Suprapubic skin (tissue), 4 donors: ENCODE measurements at regions not wholly inside any gene's neighbourhood (a gene's known extent, or its start where the extent isn't known, plus 50 kb on each side); places are given as distances from the start of the nearest gene placed in this dataset.

Source experiments
- DNase-seq, 2 donors: peaks; one replicate each; pipeline ENCODE4 v3.0.0-alpha.2; 2019; ENCODE audit warnings: low spot score in 2 of 2
- H3K27ac ChIP-seq: fragments of 200-600 bp; sonication (generic); one replicate; pipeline ENCODE4 v1.5.1; 2019
- H3K27me3 ChIP-seq: fragments of 200-600 bp; sonication (generic); one replicate; pipeline ENCODE4 v1.5.1; 2019
- H3K36me3 ChIP-seq: fragments of 200-600 bp; sonication (generic); one replicate; pipeline ENCODE4 v1.5.1; 2019
- H3K4me1 ChIP-seq: fragments of 200-600 bp; sonication (generic); one replicate; pipeline ENCODE4 v1.5.1; 2019
- H3K4me3 ChIP-seq: fragments of 200-600 bp; sonication (generic); one replicate; pipeline ENCODE4 v1.5.1; 2019; ENCODE audit warnings: mild to moderate bottlenecking
- H3K9me3 ChIP-seq: fragments of 200-600 bp; sonication (generic); one replicate; pipeline ENCODE4 v1.5.1; 2019
- CTCF ChIP-seq, 2 donors: fragments of 200-600 bp in 1 of 2; fragments of 450-650 bp in 1 of 2; sonication (generic) in 1 of 2; IDR thresholded peaks; one replicate each; pipeline ENCODE4 v1.5.1; 2016 to 2019; ENCODE audit warnings: antibody characterized with exemption in 2 of 2, mild to moderate bottlenecking in 1 of 2, moderate library complexity in 1 of 2
- EP300 ChIP-seq: sonication (generic); formaldehyde crosslinking; IDR thresholded peaks from one replicate; pipeline ENCODE4 v1.6.1; 2017; ENCODE audit warnings: antibody characterized with exemption
- POLR2A ChIP-seq, 2 donors: fragments of 450-650 bp; IDR thresholded peaks; one replicate each; pipeline ENCODE4 v1.6.1; 2017; ENCODE audit warnings: antibody characterized with exemption in 2 of 2, mild to moderate bottlenecking in 2 of 2, moderate library complexity in 2 of 2
- POLR2AphosphoS5 ChIP-seq, 3 donors: sonication (generic); formaldehyde crosslinking; IDR thresholded peaks; one replicate each; pipeline ENCODE4 v1.6.1; 2017; ENCODE audit warnings: antibody characterized with exemption in 3 of 3
- WGBS: methylation state at CpG from one replicate; pipeline ENCODE4 v1.1.5; 2018; 5-methylcytosine and 5-hydroxymethylcytosine counted together

GRCh38 chr13:67353941-67354340 lies 123.8 kb upstream of the PCDH9 start:
- 41% methylated on average over 2 of the region's 2 CpGs for WGBS
- DNase-seq = no peak
- Histone ChIP-seq H3K9me3 (no peaks in the 10 kb centered on the region), H3K4me1 (no peaks in the 10 kb centered on the region), H3K4me3 (no peak overlapping the region), H3K27me3 (no peaks in the 10 kb centered on the region), H3K36me3 (no peaks in the 10 kb centered on the region), H3K27ac (no peak overlapping the region)
- TF ChIP-seq EP300 = no peak

GRCh38 chr13:67353031-67353430 lies 122.9 kb upstream of the PCDH9 start:
- Histone ChIP-seq H3K4me1 (no peaks in the 10 kb centered on the region), H3K27me3 (no peaks in the 10 kb centered on the region), H3K4me3 (no peak overlapping the region), H3K9me3 (no peaks in the 10 kb centered on the region), H3K27ac (no peak overlapping the region), H3K36me3 (no peaks in the 10 kb centered on the region)
- DNase-seq = no peak
- no peak for TF ChIP-seq POLR2AphosphoS5 (IDR thresholded peaks at IDR 0.05)
- TF ChIP-seq CTCF (IDR thresholded peaks at IDR 0.05) = no peak
- TF ChIP-seq EP300 = no peak
- WGBS = 48% methylated on average over 1 of the region's 1 CpG

- no peaks in the 10 kb centered on the region for H3K9me3 ChIP-seq
- no peaks in the 10 kb centered on the region for H3K27me3 ChIP-seq
- no peaks in the 10 kb centered on the region for H3K4me1 ChIP-seq
- TF ChIP-seq POLR2AphosphoS5 (IDR thresholded peaks at IDR 0.05) = no peak
- no peak for TF ChIP-seq POLR2A (IDR thresholded peaks at IDR 0.05)
- no peak for TF ChIP-seq EP300
- no peak for TF ChIP-seq CTCF (IDR thresholded peaks at IDR 0.05)
- 92% methylated on average over 1 of the region's 1 CpG for WGBS
- no peak for DNase-seq
- H3K27ac ChIP-seq = no peak overlapping the region
- H3K36me3 ChIP-seq = no peaks in the 10 kb centered on the region
- no peak overlapping the region for H3K4me3 ChIP-seq
Observed at GRCh38 chr13:67351909-67352308, 121.8 kb upstream of the PCDH9 start.

- Histone ChIP-seq H3K4me3 (no peak overlapping the region), H3K36me3 (no peaks in the 10 kb centered on the region), H3K27ac (no peak overlapping the region), H3K27me3 (no peaks in the 10 kb centered on the region), H3K9me3 (no peaks in the 10 kb centered on the region), H3K4me1 (no peaks in the 10 kb centered on the region)
- 93% methylated on average over 1 of the region's 1 CpG for WGBS
- no peak for TF ChIP-seq CTCF (IDR thresholded peaks at IDR 0.05)
- no peak for TF ChIP-seq EP300
- no peak for TF ChIP-seq POLR2A (IDR thresholded peaks at IDR 0.05)
- no peak for TF ChIP-seq POLR2AphosphoS5 (IDR thresholded peaks at IDR 0.05)
- DNase-seq = no peak
Observed at GRCh38 chr13:67351114-67351513, 121.0 kb upstream of the PCDH9 start.

GRCh38 chr13:67343777-67344176 lies 113.6 kb upstream of the PCDH9 start:
- no peaks in the 10 kb centered on the region for H3K36me3 ChIP-seq
- no peaks in the 10 kb centered on the region for H3K4me1 ChIP-seq
- 78% methylated on average over 1 of the region's 1 CpG for WGBS
- TF ChIP-seq POLR2AphosphoS5 (IDR thresholded peaks at IDR 0.05) = no peak
- TF ChIP-seq POLR2A (IDR thresholded peaks at IDR 0.05) = no peak
- TF ChIP-seq EP300 = no peak
- TF ChIP-seq CTCF (IDR thresholded peaks at IDR 0.05) = no peak
- no peaks in the 10 kb centered on the region for H3K27me3 ChIP-seq
- H3K27ac ChIP-seq = no peak overlapping the region
- H3K4me3 ChIP-seq = no peak overlapping the region
- DNase-seq = no peak
- no peaks in the 10 kb centered on the region for H3K9me3 ChIP-seq

- H3K9me3 ChIP-seq = no peaks in the 10 kb centered on the region
- no peaks in the 10 kb centered on the region for H3K36me3 ChIP-seq
- no peak for DNase-seq
- H3K27me3 ChIP-seq = no peaks in the 10 kb centered on the region
- TF ChIP-seq CTCF (IDR thresholded peaks at IDR 0.05) (no peak), POLR2A (IDR thresholded peaks at IDR 0.05) (no peak), EP300 (no peak), POLR2AphosphoS5 (IDR thresholded peaks at IDR 0.05) (no peak)
- 72% methylated on average over 5 of the region's 5 CpGs for WGBS
- no peak overlapping the region for H3K27ac ChIP-seq
- no peaks in the 10 kb centered on the region for H3K4me1 ChIP-seq
- H3K4me3 ChIP-seq = no peak overlapping the region
Observed at GRCh38 chr13:67341406-67341805, 111.3 kb upstream of the PCDH9 start.
